H9 (cell line): ENCODE measurements at regions not wholly inside any gene's neighbourhood (a gene's known extent, or its start where the extent isn't known, plus 50 kb on each side); places are given as distances from the start of the nearest gene placed in this dataset.

Experiments used
- DNase-seq: peaks from one replicate; pipeline ENCODE4 v3.0.0-alpha.2; 2017
- H2AFZ ChIP-seq: one replicate; pipeline ENCODE4 v1.6.1; 2013; ENCODE audit warnings: mild to moderate bottlenecking, low read length, control low read depth, moderate library complexity
- H2AK5ac ChIP-seq: 2 replicates; pipeline ENCODE4 v1.6.1; 2013; ENCODE audit warnings: low read length, control low read depth, mixed read lengths; ENCODE audit not compliant: insufficient read length
- H2BK120ac ChIP-seq: one replicate; pipeline ENCODE4 v1.6.1; 2013; ENCODE audit warnings: low read depth, mild to moderate bottlenecking, low read length, control low read depth, inconsistent platforms; ENCODE audit not compliant: poor library complexity, severe bottlenecking
- H2BK12ac ChIP-seq: 2 replicates; pipeline ENCODE4 v1.6.1; 2013; ENCODE audit warnings: low read length, control low read depth, mixed read lengths, low read depth; ENCODE audit not compliant: insufficient read length
- H2BK15ac ChIP-seq: 2 replicates; pipeline ENCODE4 v1.6.1; 2013; ENCODE audit warnings: low read depth, low read length, control low read depth
- H2BK20ac ChIP-seq: one replicate; pipeline ENCODE4 v1.6.1; 2013; ENCODE audit warnings: low read depth, mild to moderate bottlenecking, low read length, control low read depth, inconsistent platforms; ENCODE audit not compliant: poor library complexity, severe bottlenecking
- H2BK5ac ChIP-seq: 2 replicates; pipeline ENCODE4 v1.6.1; 2013; ENCODE audit warnings: low read length, control low read depth, mixed read lengths; ENCODE audit not compliant: insufficient read length
- H3K14ac ChIP-seq: 2 replicates; pipeline ENCODE4 v1.6.1; 2013; ENCODE audit warnings: low read length, control low read depth; ENCODE audit not compliant: insufficient read depth
- H3K18ac ChIP-seq: 2 replicates; pipeline ENCODE4 v1.6.1; 2013; ENCODE audit warnings: low read depth, mild to moderate bottlenecking, mixed read lengths, low read length, control low read depth; ENCODE audit not compliant: insufficient read length
- H3K23ac ChIP-seq: 2 replicates; pipeline ENCODE4 v1.6.1; 2013; ENCODE audit warnings: low read length, control low read depth, mixed read lengths, low read depth; ENCODE audit not compliant: insufficient read length
- H3K23me2 ChIP-seq: 2 replicates; pipeline ENCODE4 v1.6.1; 2013; ENCODE audit warnings: low read depth, mild to moderate bottlenecking, mixed read lengths, low read length, control low read depth; ENCODE audit not compliant: insufficient read length, poor library complexity, severe bottlenecking
- H3K27ac ChIP-seq: 2 replicates; pipeline ENCODE4 v1.5.1; 2013; ENCODE audit warnings: low read length, control low read depth, mixed read lengths, low read depth; ENCODE audit not compliant: insufficient read length
- H3K27me3 ChIP-seq: 2 replicates; pipeline ENCODE4 v1.6.1; 2013; ENCODE audit warnings: low read length, control low read depth, inconsistent platforms; ENCODE audit not compliant: insufficient read depth
- H3K4ac ChIP-seq: 2 replicates; pipeline ENCODE4 v1.6.1; 2013; ENCODE audit warnings: low read depth, mild to moderate bottlenecking, control low read depth, inconsistent platforms, low read length, moderate library complexity
- H3K4me1 ChIP-seq: 2 replicates; pipeline ENCODE4 v1.6.1; 2013; ENCODE audit warnings: low read length, control low read depth, inconsistent platforms; ENCODE audit not compliant: insufficient read depth
- H3K4me2 ChIP-seq: 2 replicates; pipeline ENCODE4 v1.6.1; 2013; ENCODE audit warnings: low read length, control low read depth, mixed read lengths; ENCODE audit not compliant: insufficient read length, insufficient read depth
- H3K56ac ChIP-seq: 2 replicates; pipeline ENCODE4 v1.6.1; 2013; ENCODE audit warnings: low read depth, mild to moderate bottlenecking, mixed read lengths, low read length, control low read depth; ENCODE audit not compliant: insufficient read length
- H3K79me1 ChIP-seq: 2 replicates; pipeline ENCODE4 v1.6.1; 2013; ENCODE audit warnings: low read depth, mild to moderate bottlenecking, moderate library complexity, low read length, control low read depth, inconsistent platforms; ENCODE audit not compliant: insufficient read depth, poor library complexity, severe bottlenecking
- H3K79me2 ChIP-seq: 2 replicates; pipeline ENCODE4 v1.6.1; 2013; ENCODE audit warnings: low read length, control low read depth, inconsistent platforms; ENCODE audit not compliant: insufficient read depth
- H3K9ac ChIP-seq: 2 replicates; pipeline ENCODE4 v1.6.1; 2013; ENCODE audit warnings: low read length, control low read depth, mixed read lengths; ENCODE audit not compliant: insufficient read length; ENCODE audit errors: extremely low read depth
- H3K9me3 ChIP-seq: one replicate; pipeline ENCODE4 v1.6.1; 2013; ENCODE audit warnings: low read depth, low read length, inconsistent platforms; ENCODE audit not compliant: control insufficient read depth
- H3T11ph ChIP-seq: one replicate; pipeline ENCODE4 v1.6.1; 2013; ENCODE audit warnings: mild to moderate bottlenecking, low read length, control low read depth, inconsistent platforms
- H4K20me1 ChIP-seq: one replicate; pipeline ENCODE4 v1.6.1; 2013; ENCODE audit not compliant: control insufficient read depth, insufficient read length, insufficient read depth
- H4K5ac ChIP-seq: 2 replicates; pipeline ENCODE4 v1.6.1; 2013; ENCODE audit warnings: low read depth, mild to moderate bottlenecking, mixed read lengths, low read length, control low read depth; ENCODE audit not compliant: insufficient read length
- H4K8ac ChIP-seq: replicated peaks from 2 replicates; pipeline ENCODE4 v1.6.1; 2013; ENCODE audit warnings: low read length, control low read depth, mixed read lengths, low read depth; ENCODE audit not compliant: insufficient read length
- H4K91ac ChIP-seq: 2 replicates; pipeline ENCODE4 v1.6.1; 2013; ENCODE audit warnings: low read depth, mild to moderate bottlenecking, moderate library complexity, mixed read lengths, low read length, control low read depth; ENCODE audit not compliant: insufficient read length
- H3K27ac Mint-ChIP-seq, 3 experiments: 2 replicates in 2 of 3; 3 replicates in 1 of 3; pipeline ENCODE4 v1.8.0; 2020 to 2021; ENCODE audit warnings: mixed read lengths in 3 of 3, mild to moderate bottlenecking in 1 of 3, moderate library complexity in 1 of 3
- H3K27me3 Mint-ChIP-seq: 2 replicates; pipeline ENCODE4 v1.8.0; 2021; ENCODE audit warnings: low read depth, mild to moderate bottlenecking, moderate library complexity, mixed read lengths
- H3K36me3 Mint-ChIP-seq, 3 experiments: 2 replicates in 2 of 3; 3 replicates in 1 of 3; pipeline ENCODE4 v1.8.0; 2020 to 2021; ENCODE audit warnings: low read depth in 3 of 3, mixed read lengths in 3 of 3; ENCODE audit not compliant: insufficient read depth in 1 of 3
- H3K4me1 Mint-ChIP-seq, 2 experiments: 2 replicates each; pipeline ENCODE4 v1.8.0; 2020; ENCODE audit warnings: mixed read lengths in 2 of 2
- H3K4me3 Mint-ChIP-seq, 2 experiments: 2 replicates in 1 of 2; 3 replicates in 1 of 2; pipeline ENCODE4 v1.8.0; 2020 to 2021; ENCODE audit warnings: mild to moderate bottlenecking in 2 of 2, mixed read lengths in 2 of 2, moderate library complexity in 1 of 2
- H3K9me3 Mint-ChIP-seq, 2 experiments: 2 replicates in 1 of 2; 3 replicates in 1 of 2; pipeline ENCODE4 v1.8.0; 2020; ENCODE audit warnings: mild to moderate bottlenecking in 2 of 2, mixed read lengths in 2 of 2, moderate library complexity in 1 of 2
- WGBS: extraction: QIAGEN DNeasy Blood & Tissue Kit; methylation state at CpG from one replicate; pipeline ENCODE4 v1.1.7; 2013; ENCODE audit warnings: missing lambda C conversion rate, low lambda C conversion rate, mixed read lengths; ENCODE audit not compliant: insufficient read length; ENCODE audit errors: extremely low coverage; 5-methylcytosine and 5-hydroxymethylcytosine counted together
- TF ChIP-seq, protein P1 (sequence below): fragments of 200-600 bp; sonication (generic); conservative IDR thresholded peaks from 3 replicates; pipeline ENCODE4 v1.8.0; 2021; ENCODE audit warnings: antibody characterized with exemption, mild to moderate bottlenecking

DNA sequence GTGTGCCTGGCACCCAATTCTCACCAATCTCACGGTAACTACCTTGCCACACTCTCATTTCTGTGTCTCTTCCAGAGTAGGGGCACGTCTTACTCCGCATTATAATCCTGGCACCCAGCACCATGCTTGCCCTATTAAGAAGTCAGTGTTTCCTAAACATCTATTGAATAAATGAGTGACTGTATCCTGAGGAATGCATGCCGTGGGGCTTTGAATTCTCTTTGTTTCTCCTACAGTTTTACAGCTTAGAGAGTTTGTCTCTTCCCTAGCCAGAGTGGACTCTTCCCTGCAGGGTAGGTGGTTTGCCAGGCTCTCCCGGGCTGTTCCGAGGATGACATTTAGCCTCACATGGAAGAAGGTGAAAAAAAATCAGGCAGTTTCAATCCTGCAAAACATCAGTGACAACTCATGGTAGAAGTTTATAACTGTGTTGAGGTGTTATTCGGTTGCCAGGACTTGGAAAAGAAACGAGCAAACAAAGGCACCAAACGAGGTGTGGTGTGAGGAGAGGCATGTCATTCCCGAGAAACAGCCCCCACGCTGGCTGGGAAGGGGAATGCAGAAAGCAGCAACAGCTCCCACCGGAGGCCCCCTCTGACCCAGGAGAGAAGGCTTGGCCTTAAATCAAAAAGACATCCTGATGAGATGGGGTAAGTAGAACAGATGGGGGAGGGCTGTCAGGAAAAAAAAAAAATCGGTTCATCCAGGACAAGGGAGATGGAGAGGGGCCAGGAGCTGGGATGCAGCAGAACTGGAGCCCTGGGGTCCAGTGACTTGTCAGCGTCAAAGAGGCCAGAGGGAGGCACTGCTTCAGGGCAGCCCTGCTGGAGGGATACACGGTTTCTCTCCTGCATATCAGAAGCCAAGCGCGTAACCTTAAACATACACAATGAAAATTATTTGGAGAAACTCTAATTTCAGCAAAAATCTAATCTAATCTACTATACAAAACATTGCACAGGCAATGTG, 168.4 kb upstream of the ARRDC4 start:
- Histone ChIP-seq H2BK12ac (no peak overlapping the region), H3K27ac (no peak overlapping the region), H3K4me1 (no peaks in the 10 kb centered on the region), H3K9me3 (no peaks in the 10 kb centered on the region), H3K4me2 (no peak overlapping the region), H3K18ac (no peak overlapping the region), H3K79me1 (no peaks in the 10 kb centered on the region), H4K20me1 (no peaks in the 10 kb centered on the region), H2BK5ac (no peak overlapping the region), H3T11ph (no peak overlapping the region), H2AFZ (peak overlapping the region; percentile 54), H3K56ac (no peak overlapping the region), H3K79me2 (no peaks in the 10 kb centered on the region), H2BK20ac (no peak overlapping the region), H4K8ac (no peak overlapping the region), H4K91ac (no peak overlapping the region), H3K23ac (no peak overlapping the region), H4K5ac (no peak overlapping the region), H3K14ac (no peak overlapping the region), H2AK5ac (no peak overlapping the region), H3K23me2 (no peaks in the 10 kb centered on the region), H2BK15ac (no peak overlapping the region), H3K9ac (no peak overlapping the region), H3K4ac (no peak overlapping the region), H3K27me3 (no peaks in the 10 kb centered on the region), H2BK120ac (no peak overlapping the region)
- no CpG with 5 or more reads among the region's 17 CpGs for WGBS
- Mint-ChIP-seq H3K9me3 (no peaks in the 10 kb centered on the region), H3K36me3 (no peaks in the 10 kb centered on the region), H3K27me3 (no peaks in the 10 kb centered on the region; the same call in none of the 2 replicates), H3K4me1 (peaks cover 6 to 7% of the 10 kb centered on the region in 2 experiments), H3K27ac (peak overlapping the region in 2 of 3 experiments; percentile 41 to 72; a peak in 3 of 7 replicates), H3K4me3 (no peak overlapping the region)
- TF ChIP-seq, protein P1, sequence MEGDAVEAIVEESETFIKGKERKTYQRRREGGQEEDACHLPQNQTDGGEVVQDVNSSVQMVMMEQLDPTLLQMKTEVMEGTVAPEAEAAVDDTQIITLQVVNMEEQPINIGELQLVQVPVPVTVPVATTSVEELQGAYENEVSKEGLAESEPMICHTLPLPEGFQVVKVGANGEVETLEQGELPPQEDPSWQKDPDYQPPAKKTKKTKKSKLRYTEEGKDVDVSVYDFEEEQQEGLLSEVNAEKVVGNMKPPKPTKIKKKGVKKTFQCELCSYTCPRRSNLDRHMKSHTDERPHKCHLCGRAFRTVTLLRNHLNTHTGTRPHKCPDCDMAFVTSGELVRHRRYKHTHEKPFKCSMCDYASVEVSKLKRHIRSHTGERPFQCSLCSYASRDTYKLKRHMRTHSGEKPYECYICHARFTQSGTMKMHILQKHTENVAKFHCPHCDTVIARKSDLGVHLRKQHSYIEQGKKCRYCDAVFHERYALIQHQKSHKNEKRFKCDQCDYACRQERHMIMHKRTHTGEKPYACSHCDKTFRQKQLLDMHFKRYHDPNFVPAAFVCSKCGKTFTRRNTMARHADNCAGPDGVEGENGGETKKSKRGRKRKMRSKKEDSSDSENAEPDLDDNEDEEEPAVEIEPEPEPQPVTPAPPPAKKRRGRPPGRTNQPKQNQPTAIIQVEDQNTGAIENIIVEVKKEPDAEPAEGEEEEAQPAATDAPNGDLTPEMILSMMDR: no peak; the same call in 1 of the 3 replicates
- DNase-seq: peak; percentile 47
